ENCODE measurements at regions not wholly inside any gene's neighbourhood (a gene's known extent, or its start where the extent isn't known, plus 50 kb on each side); places are given as distances from the start of the nearest gene placed in this dataset.

DNA sequence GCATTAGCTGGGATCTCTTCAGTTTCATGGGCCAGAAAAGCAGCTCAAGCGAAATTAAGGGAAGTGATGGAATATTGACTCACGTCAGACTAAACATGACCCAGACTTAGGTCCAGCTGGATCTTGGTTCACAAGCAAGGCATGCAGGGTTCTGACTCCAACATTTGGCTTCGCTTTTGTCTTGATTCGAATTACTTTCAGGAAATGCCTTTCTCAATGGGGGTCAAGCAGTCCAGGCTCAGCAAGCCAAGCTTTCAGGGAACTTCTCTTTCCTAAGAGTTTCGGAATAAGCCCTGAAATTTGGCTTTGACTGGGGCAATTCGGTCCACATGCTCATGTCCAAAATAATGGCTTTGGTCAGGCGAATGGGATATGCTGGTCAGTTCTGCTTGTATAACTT lies 678.7 kb upstream of the TMEM132C start (continued):
- TF ChIP-seq PKNOX1 (IDR thresholded peaks at IDR 0.05) (no peak), ATF3 (IDR thresholded peaks at IDR 0.05; ENCODE audit: borderline replicate concordance, extremely low read depth, low read depth, low read length) (no peak), ZSCAN29 (IDR thresholded peaks at IDR 0.05) (no peak)

DNA sequence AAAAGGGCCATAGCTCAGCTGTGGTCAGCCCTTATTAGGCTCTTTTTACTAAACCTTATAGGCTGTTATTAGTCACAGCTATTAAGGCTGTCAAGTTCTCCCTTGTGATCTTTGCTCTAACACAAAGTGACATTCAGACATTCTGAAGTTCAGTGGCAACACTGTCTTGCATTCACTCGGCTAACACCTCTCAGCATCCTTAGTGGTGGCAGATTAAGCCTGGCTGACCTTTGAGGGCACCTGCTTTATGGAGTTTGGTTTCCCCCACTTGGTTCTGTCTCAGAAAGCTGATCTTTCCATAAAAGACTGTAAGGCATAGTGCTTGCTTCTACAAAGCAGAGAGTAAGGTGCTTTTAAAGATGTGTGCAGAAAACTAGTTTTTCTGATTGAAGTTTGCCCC lies 677.4 kb upstream of the TMEM132C start:
- H3K79me2 ChIP-seq (ENCODE audit: control insufficient read depth, insufficient read depth, low read length): no peaks in the 10 kb centered on the region
- WGBS (ENCODE audit: insufficient coverage, insufficient replicate concordance, low lambda C conversion rate, missing lambda C conversion rate): 50% methylated on average over 1 of the region's 1 CpG
- no peak for FAIRE-seq

More for the DNA sequence above, 677.4 kb upstream of the TMEM132C start:
- no TSS peak for BruUV-seq (replicated peaks)
- H3K9me3 ChIP-seq (replicated peaks; ENCODE audit: control insufficient read depth, insufficient read depth, low read length): no peaks in the 10 kb centered on the region
- no peaks in the 10 kb centered on the region for H3K27me3 ChIP-seq (replicated peaks in 1 of 2; ENCODE audit: control insufficient read depth in 2 of 2, insufficient read depth in 2 of 2, low read length in 1 of 2)
- in situ Hi-C loops (cut with MboI) (no loop called here), intact Hi-C loops (cut with micrococcal nuclease; ENCODE audit: unreplicated experiment) (no loop called here)
- ChIA-PET RAD21 (ENCODE audit: unreplicated experiment) (interaction anchor here (1.2 kb wide), 1 partner anchor 52 kb away, joined by 3 read pairs; no protein-coding TSS in a partner anchor), SMC1A (ENCODE audit: uncharacterized antibody, unreplicated experiment) (interaction anchor here (2.0 kb wide), 1 partner anchor 45 kb away, joined by 5 read pairs; no protein-coding TSS in a partner anchor), CTCF (no interaction called here), POLR2A (no interaction called here)
- no peaks in the 10 kb centered on the region for H4K20me1 ChIP-seq (ENCODE audit: control insufficient read depth, insufficient read depth)
- no peak overlapping the region for H2AFZ ChIP-seq (ENCODE audit: control insufficient read depth, low read depth, low read length)
- ATAC-seq (no peak), DNase-seq (ENCODE audit: low read depth, low spot score) (no peak)
- no peak overlapping the region for H3K9ac ChIP-seq (ENCODE audit: control insufficient read depth, insufficient read depth, low read length)
- no peak overlapping the region for H3K27ac ChIP-seq (ENCODE audit: control insufficient read depth, insufficient read depth)
- TF ChIP-seq, protein P1, sequence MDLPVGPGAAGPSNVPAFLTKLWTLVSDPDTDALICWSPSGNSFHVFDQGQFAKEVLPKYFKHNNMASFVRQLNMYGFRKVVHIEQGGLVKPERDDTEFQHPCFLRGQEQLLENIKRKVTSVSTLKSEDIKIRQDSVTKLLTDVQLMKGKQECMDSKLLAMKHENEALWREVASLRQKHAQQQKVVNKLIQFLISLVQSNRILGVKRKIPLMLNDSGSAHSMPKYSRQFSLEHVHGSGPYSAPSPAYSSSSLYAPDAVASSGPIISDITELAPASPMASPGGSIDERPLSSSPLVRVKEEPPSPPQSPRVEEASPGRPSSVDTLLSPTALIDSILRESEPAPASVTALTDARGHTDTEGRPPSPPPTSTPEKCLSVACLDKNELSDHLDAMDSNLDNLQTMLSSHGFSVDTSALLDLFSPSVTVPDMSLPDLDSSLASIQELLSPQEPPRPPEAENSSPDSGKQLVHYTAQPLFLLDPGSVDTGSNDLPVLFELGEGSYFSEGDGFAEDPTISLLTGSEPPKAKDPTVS (IDR thresholded peaks at IDR 0.05; ENCODE audit: low read depth, low read length): no peak
- TF ChIP-seq SMAD5 (IDR thresholded peaks at IDR 0.05; ENCODE audit: low read depth) (no peak), CTCF (IDR thresholded peaks at IDR 0.05 in 2 of 3, conservative IDR thresholded peaks at IDR 0.05 in 1 of 3; ENCODE audit: control insufficient read depth in 2 of 3, extremely low read depth in 1 of 3, insufficient read depth in 1 of 3, low read depth in 3 of 3, low read length in 3 of 3) (no peak), ZNF687 (IDR thresholded peaks at IDR 0.05) (no peak), DPF2 (IDR thresholded peaks at IDR 0.05) (no peak)
- no peaks in the 10 kb centered on the region for H3K36me3 ChIP-seq (ENCODE audit: control insufficient read depth in 2 of 2, insufficient read depth in 2 of 2, low read length in 1 of 2)
- no peak overlapping the region for H3K4me2 ChIP-seq (ENCODE audit: control insufficient read depth, insufficient read depth)
- no peaks in the 10 kb centered on the region for H3K4me1 ChIP-seq (ENCODE audit: control insufficient read depth, insufficient read depth, low read length)
- H3K4me3 ChIP-seq: no peak overlapping the region
